ENCODE measurements at regions not wholly inside any gene's neighbourhood (a gene's known extent, or its start where the extent isn't known, plus 50 kb on each side); places are given as distances from the start of the nearest gene placed in this dataset.

GRCh38 chr1:191904991-191905390, 253.3 kb upstream of the RGS18 start:
- TF ChIP-seq CTCF (IDR thresholded peaks at IDR 0.05; ENCODE audit: borderline replicate concordance, insufficient read depth, low read depth, low read length), result no peak

DNA sequence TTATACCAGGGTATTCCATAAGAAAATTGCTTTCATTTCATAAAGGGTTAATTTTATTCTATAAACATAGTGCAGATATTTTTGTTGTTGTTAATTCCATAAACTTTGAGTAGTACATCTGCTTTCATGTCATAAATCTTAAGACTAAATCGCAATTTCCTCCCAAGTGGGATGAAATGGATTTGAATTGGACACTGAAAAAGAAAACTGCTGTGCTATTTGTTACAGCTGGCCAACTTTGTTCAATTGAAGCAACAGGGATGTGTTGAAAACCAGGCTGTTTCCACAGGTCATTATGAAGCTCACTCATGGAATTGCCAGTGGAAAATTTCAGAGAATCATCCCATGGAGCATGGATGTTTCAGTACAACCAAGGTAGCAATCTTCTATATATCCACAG, 252.5 kb upstream of the RGS18 start:
- no peak for TF ChIP-seq CTCF (IDR thresholded peaks at IDR 0.05; ENCODE audit: borderline replicate concordance, insufficient read depth, low read depth, low read length)

More at GRCh38 chr1:191904991-191905390, 253.3 kb upstream of the RGS18 start:
- no peak overlapping the region for H3K4me3 ChIP-seq (ENCODE audit: low read depth, low read length)

GRCh38 chr1:191907121-191907520, 251.1 kb upstream of the RGS18 start:
- TF ChIP-seq CTCF (IDR thresholded peaks at IDR 0.05; ENCODE audit: borderline replicate concordance, insufficient read depth, low read depth, low read length), result no peak

More for the DNA sequence above, 252.5 kb upstream of the RGS18 start:
- no peak overlapping the region for H3K4me3 ChIP-seq (ENCODE audit: low read depth, low read length)

DNA sequence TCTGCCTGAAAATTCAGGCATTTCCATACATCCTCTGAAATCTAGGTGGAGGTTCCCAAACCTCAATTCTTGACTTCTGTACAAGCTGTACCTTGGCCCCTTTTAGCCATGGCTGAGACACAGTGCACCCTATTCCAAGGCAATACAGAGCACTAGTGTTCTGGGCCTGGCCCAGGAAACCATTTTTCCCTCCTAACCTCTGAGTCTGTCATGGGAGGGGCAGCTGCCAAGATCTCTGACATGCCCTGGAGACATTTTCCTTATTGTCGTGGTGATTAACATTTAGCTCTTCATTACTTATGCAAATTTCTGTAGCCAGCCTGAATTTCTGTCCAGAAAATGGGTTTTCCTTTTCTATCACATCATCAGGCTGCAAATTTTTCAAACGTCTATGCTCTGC, 248.0 kb upstream of the RGS18 start:
- no peak for TF ChIP-seq CTCF (IDR thresholded peaks at IDR 0.05; ENCODE audit: borderline replicate concordance, insufficient read depth, low read depth, low read length)
- H3K4me3 ChIP-seq (ENCODE audit: low read depth, low read length), result no peak overlapping the region

More at GRCh38 chr1:191907121-191907520, 251.1 kb upstream of the RGS18 start:
- H3K4me3 ChIP-seq (ENCODE audit: low read depth, low read length), result no peak overlapping the region

DNA sequence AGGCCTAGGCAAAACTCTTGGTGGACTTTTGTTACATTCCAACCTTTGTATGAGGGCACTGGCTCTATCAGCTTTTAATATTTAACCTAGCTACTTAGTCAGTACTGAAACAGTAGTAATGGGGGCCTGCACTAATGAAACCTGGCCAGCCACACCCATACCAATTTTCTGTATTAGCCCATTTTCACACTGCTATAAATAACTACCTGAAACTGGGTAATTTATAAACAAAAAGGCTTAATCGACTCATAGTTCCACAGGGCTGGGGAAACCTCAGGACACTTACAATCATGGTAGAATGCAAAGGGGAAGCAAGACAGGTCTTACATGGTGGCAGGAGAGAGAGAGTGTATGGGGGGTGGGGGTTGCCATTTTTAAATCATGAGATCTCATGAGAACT, 245.7 kb upstream of the RGS18 start:
- no peak for TF ChIP-seq CTCF (IDR thresholded peaks at IDR 0.05; ENCODE audit: borderline replicate concordance, insufficient read depth, low read depth, low read length)
- H3K4me3 ChIP-seq (ENCODE audit: low read depth, low read length), result no peak overlapping the region

DNA sequence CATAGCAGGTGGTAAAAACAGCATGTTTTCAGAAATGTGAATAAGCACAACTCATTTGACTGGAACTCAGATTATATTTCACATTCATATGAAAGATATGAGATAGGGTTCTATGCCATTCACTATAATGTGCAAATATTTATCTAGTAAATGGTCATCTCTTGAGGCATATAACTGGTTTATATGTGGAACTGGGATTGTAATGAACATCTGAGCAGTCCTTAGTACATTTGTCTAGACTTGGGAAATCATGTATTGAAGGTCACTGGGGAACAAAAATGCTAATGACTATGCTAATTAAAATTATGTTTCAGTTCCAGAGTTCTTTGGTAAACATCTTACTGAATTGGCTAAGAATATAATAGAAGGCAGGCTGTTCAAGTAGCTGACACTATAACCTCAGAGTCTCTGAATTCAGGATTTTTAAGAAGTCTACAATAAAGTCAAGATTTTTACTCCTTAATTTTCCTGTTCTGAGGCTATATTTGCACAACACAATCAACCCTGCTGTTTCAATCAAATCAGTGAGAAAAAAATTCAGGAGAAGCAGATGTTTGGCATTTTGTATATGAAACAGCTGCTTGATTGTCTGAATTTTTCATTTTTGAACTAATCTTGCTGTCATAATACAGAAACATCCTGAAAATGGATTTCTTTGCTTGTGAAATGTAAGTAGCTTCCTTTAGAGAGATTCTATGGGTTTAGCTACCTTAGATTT, 244.8 kb upstream of the RGS18 start:
- no peak for TF ChIP-seq CTCF (IDR thresholded peaks at IDR 0.05; ENCODE audit: borderline replicate concordance, insufficient read depth, low read depth, low read length)
- H3K4me3 ChIP-seq (ENCODE audit: low read depth, low read length), result no peak overlapping the region

GRCh38 chr1:191929383-191929782, 228.9 kb upstream of the RGS18 start:
- TF ChIP-seq CTCF (IDR thresholded peaks at IDR 0.05; ENCODE audit: borderline replicate concordance, insufficient read depth, low read depth, low read length), result no peak
- H3K4me3 ChIP-seq (ENCODE audit: low read depth, low read length), result no peak overlapping the region

Measured in GM12875 (cell line).